ENCODE measurements at regions not wholly inside any gene's neighbourhood (a gene's known extent, or its start where the extent isn't known, plus 50 kb on each side); places are given as distances from the start of the nearest gene placed in this dataset.
"Not testable (repeated sequence)": the region's sequence is repeated elsewhere in the genome, so short reads cannot be mapped to it uniquely, and the experiment has no call there.

GRCh38 chr15:30688684-30689083, 62.8 kb downstream of the ARHGAP11B start:
- not testable (repeated sequence) for H3K9me3 ChIP-seq, H3K27ac ChIP-seq, H3K36me3 ChIP-seq, H3K4me1 ChIP-seq, ATAC-seq, H3K4me3 ChIP-seq, H3K27me3 ChIP-seq
- WGBS, 2 donors (ENCODE audit: low coverage in 1 of 2): 84 to 91% methylated on average over 3 to 4 of the region's 5 CpGs

GRCh38 chr15:30690153-30690552, 64.2 kb downstream of the ARHGAP11B start:
- not testable (repeated sequence) for H3K27me3 ChIP-seq, H3K4me1 ChIP-seq, H3K4me3 ChIP-seq, H3K36me3 ChIP-seq, ATAC-seq, H3K27ac ChIP-seq, H3K9me3 ChIP-seq
- 80 to 100% methylated on average over 2 of the region's 2 CpGs for WGBS, 2 donors (ENCODE audit: low coverage in 1 of 2)

- H3K9me3 ChIP-seq, H3K36me3 ChIP-seq, H3K4me1 ChIP-seq, ATAC-seq, H3K27me3 ChIP-seq, H3K27ac ChIP-seq, H3K4me3 ChIP-seq: not testable (repeated sequence)
- WGBS, 2 donors (ENCODE audit: low coverage in 1 of 2): no CpG with 5 or more reads among the region's 3 CpGs
Measured at GRCh38 chr15:30695811-30696210, 69.9 kb downstream of the ARHGAP11B start.

GRCh38 chr15:30696439-30697314, 70.7 kb downstream of the ARHGAP11B start:
- not testable (repeated sequence) for H3K4me1 ChIP-seq, H3K36me3 ChIP-seq, H3K27me3 ChIP-seq, H3K9me3 ChIP-seq, H3K4me3 ChIP-seq, ATAC-seq, H3K27ac ChIP-seq
- 100% methylated on average over 1 of the region's 15 CpGs; no CpG with 5 or more reads in 1 of the 2 donors for WGBS, 2 donors (ENCODE audit: low coverage in 1 of 2)

GRCh38 chr15:30697315-30697685, 71.4 kb downstream of the ARHGAP11B start:
- 69% methylated on average over 2 of the region's 3 CpGs; no CpG with 5 or more reads in 1 of the 2 donors for WGBS, 2 donors (ENCODE audit: low coverage in 1 of 2)
- not testable (repeated sequence) for H3K9me3 ChIP-seq, ATAC-seq

GRCh38 chr15:30700006-30700597, 74.2 kb downstream of the ARHGAP11B start:
- H3K36me3 ChIP-seq, H3K27me3 ChIP-seq, H3K27ac ChIP-seq, H3K9me3 ChIP-seq, ATAC-seq, H3K4me3 ChIP-seq, H3K4me1 ChIP-seq: not testable (repeated sequence)
- 31% methylated on average over 2 of the region's 7 CpGs; no CpG with 5 or more reads in 1 of the 2 donors for WGBS, 2 donors (ENCODE audit: low coverage in 1 of 2)

More at GRCh38 chr15:30697315-30697685, 71.4 kb downstream of the ARHGAP11B start:
- H3K27ac ChIP-seq, H3K4me1 ChIP-seq, H3K4me3 ChIP-seq, H3K36me3 ChIP-seq, H3K27me3 ChIP-seq: not testable (repeated sequence)

- H3K36me3 ChIP-seq, H3K27me3 ChIP-seq, H3K4me3 ChIP-seq, H3K9me3 ChIP-seq, ATAC-seq, H3K4me1 ChIP-seq, H3K27ac ChIP-seq: not testable (repeated sequence)
- WGBS, 2 donors (ENCODE audit: low coverage in 1 of 2): 81 to 93% methylated on average over 2 to 6 of the region's 9 CpGs
Measured at GRCh38 chr15:30707976-30708685, 82.2 kb downstream of the ARHGAP11B start.

GRCh38 chr15:30708809-30709208, 82.9 kb downstream of the ARHGAP11B start:
- no CpG with 5 or more reads among the region's 7 CpGs for WGBS, 2 donors (ENCODE audit: low coverage in 1 of 2)
- H3K27me3 ChIP-seq, H3K27ac ChIP-seq, H3K36me3 ChIP-seq, H3K9me3 ChIP-seq, ATAC-seq, H3K4me3 ChIP-seq, H3K4me1 ChIP-seq: not testable (repeated sequence)

GRCh38 chr15:30718038-30718643, 92.2 kb downstream of the ARHGAP11B start:
- ATAC-seq, H3K27me3 ChIP-seq, H3K4me1 ChIP-seq, H3K27ac ChIP-seq, H3K36me3 ChIP-seq, H3K4me3 ChIP-seq, H3K9me3 ChIP-seq: not testable (repeated sequence)
- 80 to 100% methylated on average over 4 to 6 of the region's 7 CpGs for WGBS, 2 donors (ENCODE audit: low coverage in 1 of 2)

GRCh38 chr15:30719363-30719762, 93.4 kb downstream of the ARHGAP11B start:
- not testable (repeated sequence) for H3K9me3 ChIP-seq, H3K36me3 ChIP-seq, H3K4me3 ChIP-seq, ATAC-seq, H3K4me1 ChIP-seq, H3K27me3 ChIP-seq, H3K27ac ChIP-seq
- WGBS, 2 donors (ENCODE audit: low coverage in 1 of 2): 100% methylated on average over 1 of the region's 5 CpGs; no CpG with 5 or more reads in 1 of the 2 donors

GRCh38 chr15:30720825-30721224, 94.9 kb downstream of the ARHGAP11B start:
- H3K4me1 ChIP-seq, H3K9me3 ChIP-seq, ATAC-seq, H3K4me3 ChIP-seq, H3K27ac ChIP-seq, H3K27me3 ChIP-seq, H3K36me3 ChIP-seq: not testable (repeated sequence)
- 86% methylated on average over 2 of the region's 3 CpGs; no CpG with 5 or more reads in 1 of the 2 donors for WGBS, 2 donors (ENCODE audit: low coverage in 1 of 2)

- not testable (repeated sequence) for H3K36me3 ChIP-seq, ATAC-seq, H3K9me3 ChIP-seq, H3K27ac ChIP-seq, H3K27me3 ChIP-seq, H3K4me3 ChIP-seq, H3K4me1 ChIP-seq
- 43% methylated on average over 1 of the region's 2 CpGs; no CpG with 5 or more reads in 1 of the 2 donors for WGBS, 2 donors (ENCODE audit: low coverage in 1 of 2)
Measured at GRCh38 chr15:30721529-30721928, 95.6 kb downstream of the ARHGAP11B start.

GRCh38 chr15:30723540-30724175, 97.7 kb downstream of the ARHGAP11B start:
- H3K4me3 ChIP-seq, H3K9me3 ChIP-seq, H3K27ac ChIP-seq, H3K27me3 ChIP-seq, H3K36me3 ChIP-seq, ATAC-seq, H3K4me1 ChIP-seq: not testable (repeated sequence)
- WGBS, 2 donors (ENCODE audit: low coverage in 1 of 2): 75 to 100% methylated on average over 1 of the region's 1 CpG

Data from gastroesophageal sphincter (tissue), 4 donors.